NCI-H1436 (cell line): ENCODE measurements at regions not wholly inside any gene's neighbourhood (a gene's known extent, or its start where the extent isn't known, plus 50 kb on each side); places are given as distances from the start of the nearest gene placed in this dataset.

ENCODE experiments used
- DNase-seq: peaks from one replicate; lab custom pipeline; 2025; lab: John Stamatoyannopoulos, UW

DNA sequence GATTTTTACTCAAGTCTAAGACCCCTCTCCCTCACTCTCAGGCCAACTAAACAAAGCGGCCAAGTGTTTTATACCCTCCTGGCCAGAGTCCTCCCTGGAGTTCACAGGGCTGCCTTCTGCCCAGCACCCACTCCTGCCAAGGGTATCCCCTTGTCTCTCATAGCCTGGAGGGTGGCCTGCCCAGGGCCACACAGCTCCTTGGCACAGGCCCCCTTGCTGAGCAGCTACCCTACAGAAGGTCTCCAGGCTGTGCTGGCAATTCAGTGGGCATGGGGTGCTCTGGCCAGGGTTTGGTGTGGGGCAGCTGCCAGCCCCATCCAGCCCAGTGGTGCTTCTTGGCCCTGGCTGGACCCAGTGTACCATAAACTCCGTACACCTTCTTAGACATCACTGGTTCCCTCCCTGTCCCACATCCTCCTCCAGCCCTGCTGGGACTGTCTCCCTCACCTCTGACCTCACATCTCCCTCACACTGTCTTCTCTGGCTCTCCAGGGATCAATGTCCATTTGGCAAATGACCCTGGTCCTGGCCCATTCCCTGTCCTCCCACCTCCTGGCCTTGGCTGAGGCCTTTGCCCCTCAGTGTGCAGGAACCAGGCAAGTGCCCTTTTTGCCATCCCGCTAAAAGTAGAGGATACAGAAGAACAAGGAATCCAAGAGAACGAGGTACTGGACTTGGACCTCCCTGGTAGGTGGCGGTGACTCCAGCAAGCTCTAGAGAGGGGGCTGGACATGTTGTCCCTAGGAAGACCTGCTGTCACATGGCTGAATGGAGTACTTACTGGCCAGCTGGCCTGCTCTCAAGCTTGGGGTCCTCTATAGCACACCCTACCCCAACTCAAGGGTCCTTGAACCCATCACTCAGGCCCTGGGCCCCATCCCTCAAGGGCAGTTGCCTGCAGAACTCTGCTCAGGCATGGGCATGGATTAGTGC, 50.0 kb upstream of the TRPM1 start:
- DNase-seq = no peak

DNA sequence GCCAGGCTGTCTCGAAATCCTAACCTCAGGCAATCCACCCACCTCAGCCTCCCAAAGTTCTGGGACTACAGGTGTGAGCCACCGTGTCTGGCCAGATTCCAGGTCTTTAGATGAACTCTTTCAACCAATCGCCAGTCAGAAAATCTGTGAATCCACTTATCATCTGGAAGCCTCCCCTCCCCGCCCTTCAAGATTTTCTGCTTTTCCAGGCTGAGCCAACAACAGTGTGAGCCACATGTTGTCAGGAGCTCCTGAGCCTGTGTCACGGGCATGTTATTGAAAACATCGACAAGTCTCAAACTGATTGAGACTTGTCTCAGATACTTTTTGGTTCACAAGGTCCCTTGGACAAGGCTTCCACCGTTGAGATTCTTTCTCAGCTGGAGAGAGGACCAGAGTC, 52.0 kb upstream of the TRPM1 start:
- DNase-seq = no peak

DNA sequence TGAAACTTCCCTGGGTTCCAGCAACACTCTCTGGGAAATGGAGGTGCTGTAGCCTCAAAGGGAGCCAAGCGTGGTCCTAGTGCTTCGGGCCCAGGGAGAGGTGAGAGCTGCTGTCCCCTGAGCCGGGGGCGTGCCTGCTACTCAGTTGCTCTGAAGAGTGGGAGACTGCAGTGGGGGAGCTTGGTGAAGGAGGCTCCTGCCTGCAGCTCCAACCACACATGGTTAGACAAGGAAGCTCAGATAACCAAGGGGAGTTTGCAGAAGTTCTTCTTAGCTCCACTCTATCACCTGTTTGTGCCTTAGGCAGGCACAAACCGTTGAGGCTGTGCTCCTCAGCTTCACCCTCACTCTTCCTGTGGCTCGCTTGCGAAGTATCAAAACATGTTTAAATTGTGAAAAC, 53.6 kb upstream of the TRPM1 start:
- no peak for DNase-seq

DNA sequence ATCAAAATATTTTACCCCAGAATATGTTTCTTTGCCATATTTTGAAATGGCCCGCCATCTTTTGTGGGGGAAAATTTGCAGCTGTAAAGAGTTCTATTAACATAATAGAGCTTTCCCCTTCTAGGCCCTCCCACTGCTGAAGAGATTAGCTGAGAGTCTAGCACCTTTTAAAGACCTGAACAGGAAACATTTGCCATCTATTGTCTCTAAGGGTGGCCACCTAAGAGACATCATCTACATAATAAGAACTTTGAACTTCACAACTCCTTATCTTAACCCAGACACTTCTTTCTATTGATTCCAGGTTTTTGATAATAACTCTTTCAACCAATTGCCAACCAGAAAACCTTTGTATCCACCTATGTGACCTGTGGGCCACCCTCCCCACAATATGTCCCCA, 54.7 kb upstream of the TRPM1 start:
- no peak for DNase-seq

DNA sequence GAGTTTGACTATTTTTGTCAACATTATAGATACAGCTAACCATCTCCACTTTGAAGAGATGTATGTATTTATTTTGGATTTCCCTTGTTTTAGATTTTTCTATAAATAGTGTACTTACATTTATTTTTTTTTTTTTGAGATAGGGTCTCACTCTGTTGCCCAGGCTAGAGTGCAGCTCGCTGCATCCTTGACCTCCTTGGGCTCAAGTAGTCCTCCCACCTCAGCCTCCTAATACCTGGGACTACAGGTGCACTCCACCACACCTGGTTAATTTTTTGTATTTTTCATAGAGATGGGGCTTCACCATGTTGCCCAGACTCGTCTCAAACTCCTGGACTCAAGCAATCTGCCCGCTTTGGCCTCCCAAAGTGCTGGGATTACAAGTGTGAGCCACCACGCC, 55.3 kb upstream of the TRPM1 start:
- no peak for DNase-seq

DNA sequence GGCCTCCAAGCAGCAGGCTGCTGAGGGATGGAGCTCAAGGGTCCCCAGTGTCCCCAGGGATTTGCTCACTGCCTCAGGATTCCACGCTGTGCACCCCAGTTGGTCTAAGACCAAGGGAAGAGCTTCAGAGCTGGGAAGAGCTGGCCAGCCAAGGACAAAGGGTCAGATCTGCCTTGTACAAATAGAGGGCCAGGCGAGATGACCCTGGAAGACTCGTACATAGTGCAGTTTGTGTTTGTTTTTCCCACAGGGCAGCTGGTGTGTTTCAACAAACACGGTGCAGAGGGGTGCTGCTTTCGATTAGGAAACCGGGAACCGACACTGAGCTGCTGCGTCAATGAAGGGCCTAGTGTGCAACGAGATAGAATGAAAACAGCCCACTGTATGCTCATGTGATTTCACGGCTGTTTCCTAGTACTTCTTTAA, 56.1 kb upstream of the TRPM1 start:
- DNase-seq = no peak

DNA sequence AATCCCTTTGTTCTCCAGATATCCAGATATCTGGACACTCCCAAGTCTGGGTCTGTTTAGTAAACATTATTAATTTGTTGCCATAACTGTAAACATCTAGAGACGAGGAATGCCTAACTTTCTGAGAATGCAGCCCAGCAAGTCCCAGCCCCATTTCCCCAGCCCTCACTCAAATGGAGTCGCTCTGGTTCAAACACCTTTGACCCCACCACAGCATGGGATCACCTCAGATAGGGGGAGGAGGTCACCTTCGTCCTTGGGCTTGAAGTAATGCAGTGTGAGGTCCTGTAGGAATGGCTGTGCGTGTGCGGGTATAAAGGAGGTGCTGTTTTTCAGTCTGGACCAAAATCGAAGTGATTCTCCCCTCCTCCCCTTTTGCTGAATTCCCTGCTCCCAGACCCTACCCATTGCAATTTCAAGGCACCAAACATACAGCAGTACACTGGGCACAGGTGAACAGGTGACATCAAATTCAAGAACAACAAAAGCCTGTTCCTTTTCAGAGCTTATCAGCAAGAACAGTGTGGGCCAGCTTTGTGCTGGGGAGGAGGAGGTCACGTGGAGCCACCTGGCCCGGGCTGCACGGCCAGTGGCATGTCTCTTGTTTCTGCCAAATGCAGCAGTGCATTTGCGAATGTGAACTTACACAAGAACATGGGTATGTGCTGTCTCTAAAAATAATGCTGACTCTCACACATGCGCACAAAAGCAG, 57.5 kb upstream of the TRPM1 start:
- no peak for DNase-seq

DNA sequence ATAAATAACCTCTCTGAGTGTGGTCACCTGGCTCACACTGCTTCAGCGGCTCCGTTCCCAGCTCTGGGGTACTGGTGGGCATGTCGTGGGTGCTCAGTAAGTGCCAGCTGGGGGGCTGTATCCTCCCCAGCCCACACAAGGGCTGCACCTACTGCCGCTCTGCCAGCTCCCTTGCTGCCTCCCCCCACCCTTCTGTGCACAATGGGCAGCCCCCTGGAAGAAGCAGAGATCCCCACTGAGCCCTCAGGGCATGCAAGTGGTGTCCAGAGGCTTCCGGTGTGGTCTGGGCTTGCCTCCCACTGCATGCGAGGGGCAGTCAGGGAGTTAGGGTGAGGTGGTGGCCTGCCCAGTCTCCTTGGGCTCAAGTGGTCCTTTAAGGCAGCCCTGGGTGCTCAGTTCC, 58.3 kb upstream of the TRPM1 start:
- DNase-seq = no peak

DNA sequence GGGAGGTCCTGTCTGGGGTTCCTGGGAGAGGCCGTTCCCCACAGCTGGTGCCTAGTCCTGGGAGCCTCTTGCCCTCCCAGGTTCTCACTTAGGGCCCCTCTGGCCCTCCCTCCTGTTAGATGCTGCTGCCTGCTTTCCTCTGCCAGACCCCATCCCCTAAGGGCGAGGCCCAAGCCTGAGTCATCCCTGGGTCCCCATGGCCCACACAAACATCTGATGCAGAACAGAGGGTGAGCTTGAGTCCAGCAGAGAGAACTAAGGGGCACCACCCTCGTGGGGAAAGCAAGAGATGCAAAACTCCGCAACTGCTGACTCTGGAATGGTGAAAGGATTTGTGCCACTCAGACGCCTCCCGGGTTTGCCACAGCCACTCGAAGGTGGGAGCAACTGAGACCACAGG, 58.8 kb upstream of the TRPM1 start:
- DNase-seq = no peak

DNA sequence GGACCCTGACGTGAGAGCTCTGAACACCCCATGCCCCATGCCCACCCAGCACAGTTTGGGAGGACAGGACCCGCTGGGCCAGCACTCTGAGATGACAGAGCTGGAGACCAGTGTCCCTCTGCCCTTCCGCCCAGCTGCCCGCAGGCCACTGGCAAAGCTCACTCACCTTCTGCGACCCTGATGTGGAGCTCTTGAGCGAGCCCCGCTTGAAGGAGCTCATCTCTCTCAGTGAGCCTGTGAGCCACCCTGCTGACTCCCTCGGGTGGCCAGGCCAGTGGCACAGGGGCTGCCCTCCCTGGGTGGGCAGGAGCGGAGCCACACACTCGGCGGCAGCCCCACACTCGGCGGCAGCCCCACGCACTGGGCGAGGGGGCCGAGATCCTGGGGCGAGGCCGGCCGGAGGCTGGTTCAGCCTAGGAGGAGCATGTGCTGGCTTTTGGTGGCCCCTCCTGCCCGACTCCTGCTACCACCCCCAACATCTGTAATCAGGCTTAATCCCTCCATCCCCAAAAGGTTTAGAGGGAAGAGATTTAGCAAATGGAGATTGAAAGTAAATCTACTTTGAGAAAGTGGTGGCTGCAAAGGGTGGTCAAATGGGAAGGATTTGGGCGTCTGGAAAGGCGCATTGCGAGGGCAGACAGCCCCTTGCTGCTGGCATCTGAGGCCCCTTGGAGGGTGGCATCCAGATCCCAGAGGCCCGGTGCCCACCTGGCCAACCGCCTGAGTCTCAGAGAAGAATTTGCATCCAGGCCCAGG, 59.4 kb upstream of the TRPM1 start:
- DNase-seq = no peak

DNA sequence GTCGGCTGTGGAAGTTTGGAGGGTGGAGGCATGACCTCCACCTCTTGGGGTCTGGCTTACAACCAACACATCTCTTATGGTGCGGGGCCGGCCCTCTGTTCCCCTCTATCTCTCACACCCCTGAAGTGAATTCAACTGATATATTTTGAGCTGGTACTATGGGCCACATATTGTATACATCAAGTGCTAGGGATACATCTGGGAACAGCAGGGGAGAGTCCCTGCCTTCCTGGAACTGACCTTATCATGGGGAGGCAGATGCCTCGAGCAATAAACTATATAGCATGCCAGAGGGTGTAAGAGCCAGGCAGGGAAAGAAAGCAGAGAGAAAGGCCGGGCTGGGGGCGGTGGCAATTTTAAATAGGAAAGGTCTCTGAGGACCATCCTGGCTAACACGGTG, 60.4 kb upstream of the TRPM1 start:
- DNase-seq = no peak

DNA sequence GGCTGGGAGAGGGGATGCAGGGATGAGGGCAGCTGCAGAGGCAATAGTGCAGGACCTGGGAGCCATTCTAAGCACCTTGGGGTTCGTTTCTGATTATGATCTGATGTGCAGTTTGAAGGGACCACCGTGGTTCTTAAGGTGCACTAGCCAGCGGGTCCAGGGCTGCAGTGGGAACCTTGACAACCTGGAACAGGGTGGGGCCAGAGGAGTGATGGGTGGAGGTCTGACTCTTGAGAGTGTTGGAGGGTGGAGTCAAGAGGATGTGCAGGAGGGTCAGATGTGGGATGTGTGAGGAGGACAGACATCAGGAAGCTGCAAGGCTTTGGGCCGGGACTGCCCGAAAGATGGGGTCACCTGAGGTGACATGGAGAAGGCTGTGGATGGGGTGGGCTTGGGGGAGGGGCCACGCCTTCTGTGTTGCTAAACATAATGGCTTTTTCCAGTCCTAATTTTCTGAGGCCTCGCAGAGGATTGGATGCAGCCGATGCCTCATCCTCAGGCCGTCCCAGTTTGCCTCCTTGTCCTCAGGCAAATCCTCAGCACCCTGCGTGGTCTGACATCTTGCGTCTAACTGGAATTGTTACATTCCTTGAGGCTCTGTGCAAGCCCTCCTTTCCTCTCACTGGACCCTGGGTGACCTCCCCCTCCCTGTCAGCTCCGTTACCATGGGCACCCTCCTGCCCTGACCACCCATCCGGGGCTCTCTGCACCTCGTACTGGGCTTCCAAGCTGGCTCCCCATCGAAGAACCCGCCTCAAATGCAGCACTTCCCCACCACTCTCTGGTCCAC, 61.4 kb upstream of the TRPM1 start:
- DNase-seq = no peak

DNA sequence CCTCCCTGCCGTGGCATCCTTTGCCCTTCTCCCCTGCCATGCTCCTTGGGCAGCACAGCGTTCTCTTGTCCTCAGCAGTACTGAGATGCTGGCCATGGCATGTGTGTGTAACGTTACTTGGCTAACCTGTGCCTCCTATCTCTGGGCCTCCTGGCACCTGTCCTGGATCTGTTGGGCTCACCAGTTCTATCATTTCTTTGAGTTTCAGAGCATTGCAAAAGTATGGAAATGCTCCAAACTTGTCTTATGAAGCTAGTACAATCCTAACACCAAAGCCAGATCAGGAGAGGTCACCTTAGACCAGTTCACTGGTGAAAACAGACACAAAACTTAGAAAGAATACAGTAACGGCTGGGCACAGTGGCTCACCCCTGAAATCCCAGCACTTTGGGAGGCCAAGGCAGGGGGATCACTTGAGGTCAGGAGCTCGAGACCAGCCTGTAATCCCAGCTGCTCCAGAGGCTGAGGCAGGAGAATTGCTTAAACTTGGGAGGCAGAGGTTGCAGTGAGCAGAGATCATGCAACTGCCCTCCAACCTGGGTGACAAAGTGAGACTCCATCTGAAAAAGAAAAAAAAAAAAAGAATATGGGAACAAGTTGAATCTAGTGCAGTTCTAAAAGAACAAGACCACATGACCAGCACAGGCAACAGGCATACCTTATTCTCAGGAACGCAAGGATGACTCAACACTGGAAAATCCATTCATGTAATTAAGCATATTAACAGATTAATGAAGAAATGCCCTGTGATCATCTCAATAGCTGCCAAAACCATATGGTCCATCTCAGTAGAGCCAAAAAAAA, 62.4 kb upstream of the TRPM1 start:
- no peak for DNase-seq

DNA sequence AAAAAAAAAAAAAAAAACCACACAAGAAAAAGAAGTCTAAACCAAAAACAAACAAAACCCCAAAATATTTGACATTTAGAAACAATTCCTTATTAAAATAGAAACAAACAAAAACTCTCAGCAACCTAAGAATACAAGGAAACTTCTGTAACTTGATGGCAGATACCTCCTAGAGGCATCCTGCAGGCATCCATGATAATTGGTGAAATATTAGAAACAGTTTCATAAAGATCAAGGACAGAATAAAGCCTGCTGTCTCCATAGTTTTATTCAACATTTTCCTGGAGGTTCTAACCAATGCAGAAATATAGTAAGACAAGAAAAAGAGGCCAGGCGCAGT, 63.0 kb upstream of the TRPM1 start:
- no peak for DNase-seq

DNA sequence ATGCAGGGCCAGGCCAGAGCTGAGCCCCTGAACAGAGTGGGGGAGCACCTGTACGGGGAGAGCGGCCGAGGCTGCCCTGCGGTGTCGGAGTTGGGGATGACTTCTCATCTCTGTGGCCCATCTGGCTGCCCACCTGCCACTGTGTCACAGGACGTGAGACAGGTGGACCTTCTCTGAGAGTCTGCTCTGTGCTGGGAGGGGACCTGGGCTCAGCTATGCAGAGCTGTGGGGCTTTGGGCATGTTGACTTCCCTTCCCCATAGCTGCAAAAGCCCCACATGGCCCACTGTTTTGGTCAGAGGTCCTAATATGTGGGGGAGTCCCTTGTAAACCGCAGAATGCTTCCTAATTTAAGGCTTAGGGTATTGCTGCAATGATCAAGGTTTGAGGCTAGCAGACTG, 68.0 kb upstream of the TRPM1 start:
- no peak for DNase-seq

DNA sequence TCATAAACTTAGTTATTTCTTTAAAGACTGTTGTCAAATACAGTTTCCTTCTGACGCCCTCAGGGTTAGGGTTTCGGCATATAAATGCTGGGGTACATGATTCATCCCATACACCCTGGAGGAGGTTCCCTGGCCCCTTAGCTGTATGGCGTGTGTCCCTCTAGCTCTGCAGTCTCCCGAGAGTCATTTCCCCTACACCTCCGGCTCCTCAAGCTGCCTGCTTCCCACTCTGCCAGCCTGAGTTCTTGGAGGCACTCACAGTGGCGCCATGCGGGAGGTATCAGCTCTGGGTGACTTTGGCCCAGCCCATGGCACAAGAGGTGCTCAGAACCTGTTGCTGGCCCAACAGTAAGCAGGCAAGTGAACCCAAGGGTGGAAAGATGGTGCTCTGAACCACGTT, 70.2 kb upstream of the TRPM1 start:
- no peak for DNase-seq

DNA sequence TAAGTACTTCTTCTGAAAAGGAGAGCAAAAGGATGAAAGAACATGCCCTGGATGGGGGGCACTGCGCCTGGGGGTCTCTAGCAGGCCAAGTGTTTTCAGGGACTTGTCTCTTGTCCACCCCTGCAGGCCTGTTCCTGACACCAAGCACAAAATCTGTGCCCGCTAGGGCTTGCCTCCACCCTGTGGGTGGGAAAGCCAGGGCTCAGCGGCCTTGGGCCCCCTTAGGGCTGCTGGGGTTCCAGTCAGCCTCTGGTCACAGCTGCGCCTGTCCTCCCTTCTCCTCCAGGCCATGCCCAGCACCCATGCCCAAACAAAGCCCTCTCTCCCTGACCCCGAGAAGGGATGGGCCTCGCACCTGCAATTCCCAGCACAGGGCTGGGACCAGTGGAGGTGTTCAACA, 71.1 kb upstream of the TRPM1 start:
- no peak for DNase-seq

DNA sequence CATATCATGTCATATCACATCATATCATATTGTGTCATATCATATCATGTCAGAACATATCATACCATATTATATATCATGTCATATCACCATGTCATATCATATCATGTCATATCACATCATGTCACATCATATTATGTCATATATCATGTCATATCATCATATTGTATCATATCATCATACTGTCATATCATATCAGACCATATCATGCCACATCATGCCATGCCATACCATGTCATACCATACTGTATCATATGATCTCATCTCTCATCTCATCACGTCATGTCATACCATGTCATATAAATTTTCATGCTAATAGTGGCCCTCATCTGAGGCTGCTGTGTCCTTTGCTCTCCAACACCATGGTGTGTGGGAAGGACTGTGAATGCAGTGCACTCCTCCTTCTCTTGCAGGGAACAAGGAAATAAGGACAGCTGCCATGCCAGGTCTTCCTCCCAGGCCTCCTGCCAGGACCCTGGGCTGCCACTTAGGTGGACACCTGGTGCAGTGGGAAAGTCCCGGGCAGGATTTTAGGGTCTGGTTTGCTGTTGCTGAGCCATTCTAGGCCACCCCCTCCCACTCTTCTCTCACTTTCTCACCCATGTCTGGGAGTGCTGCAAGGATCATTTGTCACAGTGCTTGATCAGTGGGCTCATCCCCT, 72.4 kb upstream of the TRPM1 start:
- DNase-seq = no peak

DNA sequence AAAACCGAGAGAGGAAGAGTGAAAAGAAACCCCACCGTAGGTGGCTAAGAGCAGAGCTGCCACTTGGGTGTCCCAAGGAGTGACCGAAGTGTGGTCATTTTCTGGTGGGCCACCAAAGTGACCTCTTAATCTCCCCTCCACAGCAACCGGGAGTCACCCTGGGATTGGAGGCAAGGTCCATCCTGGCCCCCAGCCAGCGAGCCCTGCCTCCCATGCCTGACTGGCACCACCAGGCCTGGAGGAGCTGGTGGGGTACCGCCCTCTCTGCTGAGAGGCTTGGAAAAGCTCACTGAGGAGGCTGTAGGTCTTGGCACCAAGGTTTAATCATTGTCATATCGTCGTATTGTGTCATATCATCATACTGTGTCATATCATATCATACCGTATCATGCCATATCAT, 74.0 kb upstream of the TRPM1 start:
- DNase-seq = no peak

DNA sequence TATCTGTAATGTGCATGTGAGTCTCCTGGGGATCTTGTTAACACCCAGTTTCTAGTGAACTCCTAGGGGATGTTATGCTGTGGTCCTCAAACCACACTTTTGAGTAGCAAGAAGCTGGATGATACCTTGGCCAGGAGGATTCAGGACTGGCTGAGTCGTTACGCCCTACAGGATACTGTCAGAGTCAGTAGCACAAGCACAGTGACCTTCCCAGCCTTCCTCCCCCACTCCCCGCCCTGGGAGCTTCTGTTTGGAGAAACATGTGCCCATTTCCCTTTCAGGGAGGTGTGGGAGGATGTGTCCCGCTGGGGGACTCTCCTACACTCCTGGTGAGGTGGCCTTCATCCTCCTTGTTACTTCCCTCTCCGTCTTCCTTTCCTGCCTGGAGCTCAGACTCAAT, 76.4 kb upstream of the TRPM1 start:
- no peak for DNase-seq

DNA sequence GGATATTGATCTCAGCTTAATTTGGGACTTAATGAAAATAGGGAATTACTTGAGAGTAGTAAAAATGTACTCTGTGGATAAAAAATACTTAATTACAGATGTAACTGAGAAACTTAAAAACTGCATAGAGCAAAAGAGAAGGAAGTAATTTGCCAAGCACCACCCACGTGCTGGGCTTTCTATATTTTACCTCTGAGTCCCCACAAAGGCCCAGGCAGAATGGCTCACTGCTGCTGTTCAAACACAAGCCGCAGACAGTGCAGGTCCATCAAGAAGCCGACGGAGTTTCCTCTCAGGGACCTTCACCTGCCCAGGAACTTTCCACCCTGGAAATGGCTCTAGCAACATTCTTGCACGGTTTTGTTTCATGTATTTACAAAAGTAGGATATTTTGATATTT, 77.2 kb upstream of the TRPM1 start:
- no peak for DNase-seq
